Fibroblast of lung (primary cell): ENCODE measurements at regions not wholly inside any gene's neighbourhood (a gene's known extent, or its start where the extent isn't known, plus 50 kb on each side); places are given as distances from the start of the nearest gene placed in this dataset.
"Not testable (repeated sequence)": the region's sequence is repeated elsewhere in the genome, so short reads cannot be mapped to it uniquely, and the experiment has no call there.

Experiments
- DNase-seq, 2 donors: peaks; one replicate each; pipeline versions ENCODE4 v3.0.0 to v3.0.0-alpha.2; 2010; ENCODE audit warnings: low read depth in 2 of 2
- H2AFZ ChIP-seq: 2 replicates; pipeline ENCODE4 v1.5.1; 2012; ENCODE audit warnings: low read length, control low read depth, inconsistent platforms
- H3K27ac ChIP-seq: 2 replicates; pipeline ENCODE4 v1.5.1; 2011; ENCODE audit warnings: low read length, control low read depth; ENCODE audit not compliant: insufficient read depth
- H3K27me3 ChIP-seq: 2 replicates; pipeline ENCODE4 v1.5.1; 2011; ENCODE audit warnings: mild to moderate bottlenecking, low read length; ENCODE audit not compliant: control insufficient read depth, insufficient read depth
- H3K36me3 ChIP-seq: 2 replicates; pipeline ENCODE4 v1.5.1; 2011; ENCODE audit warnings: low read length; ENCODE audit not compliant: control insufficient read depth, insufficient read depth
- H3K4me1 ChIP-seq: 2 replicates; pipeline ENCODE4 v1.5.1; 2011; ENCODE audit warnings: low read length; ENCODE audit not compliant: control insufficient read depth, insufficient read depth; ENCODE audit errors: extremely low read depth
- H3K4me2 ChIP-seq: 2 replicates; pipeline ENCODE4 v1.5.1; 2011; ENCODE audit warnings: low read length, control low read depth; ENCODE audit not compliant: insufficient read depth; ENCODE audit errors: extremely low read depth
- H3K4me3 ChIP-seq, 4 experiments: fragments of 200-600 bp in 1 of 4; sonication (generic) in 1 of 4; replicated peaks in 1 of 4; 2 replicates each; pipeline ENCODE4 v1.5.1; 2011 to 2016; ENCODE audit warnings: low read length in 4 of 4, low read depth in 3 of 4, mild to moderate bottlenecking in 3 of 4, control low read depth in 2 of 4, inconsistent platforms in 1 of 4, mixed read lengths in 1 of 4; ENCODE audit not compliant: insufficient read depth in 1 of 4; ENCODE audit errors: control extremely low read depth in 1 of 4
- H3K79me2 ChIP-seq: 2 replicates; pipeline ENCODE4 v1.5.1; 2012; ENCODE audit warnings: mild to moderate bottlenecking, low read length, inconsistent platforms; ENCODE audit not compliant: control insufficient read depth, insufficient read depth
- H3K9ac ChIP-seq: 2 replicates; pipeline ENCODE4 v1.5.1; 2011; ENCODE audit warnings: mild to moderate bottlenecking, low read length, control low read depth; ENCODE audit not compliant: insufficient read depth
- H3K9me3 ChIP-seq: 2 replicates; pipeline ENCODE4 v1.5.1; 2012; ENCODE audit warnings: low read depth, low read length; ENCODE audit not compliant: control insufficient read depth, insufficient read depth
- H4K20me1 ChIP-seq: 2 replicates; pipeline ENCODE4 v1.5.1; 2011; ENCODE audit warnings: low read length; ENCODE audit not compliant: control insufficient read depth, insufficient read depth; ENCODE audit errors: extremely low read depth
- CTCF ChIP-seq, 2 donors: IDR thresholded peaks in 1 of 2; conservative IDR thresholded peaks in 1 of 2; 1 replicate in 1 of 2; 2 replicates in 1 of 2; pipeline ENCODE4 v1.5.1; 2011 to 2012; ENCODE audit warnings: low read length in 2 of 2, control low read depth in 1 of 2, inconsistent platforms in 1 of 2, low read depth in 1 of 2, mild to moderate bottlenecking in 1 of 2
- EZH2 ChIP-seq: IDR thresholded peaks from 2 replicates; pipeline ENCODE4 v1.5.1; 2012; ENCODE audit warnings: low read length, control low read depth, mild to moderate bottlenecking; ENCODE audit errors: missing control alignments

- not testable (repeated sequence) for H3K9me3 ChIP-seq, H3K27ac ChIP-seq, H3K79me2 ChIP-seq, H3K4me2 ChIP-seq, H3K4me1 ChIP-seq, H2AFZ ChIP-seq, H4K20me1 ChIP-seq, H3K36me3 ChIP-seq, DNase-seq, H3K9ac ChIP-seq, H3K27me3 ChIP-seq, H3K4me3 ChIP-seq
Observed at GRCh38 chr20:47899313-47899712, 114.0 kb upstream of the SULF2 start.

DNA sequence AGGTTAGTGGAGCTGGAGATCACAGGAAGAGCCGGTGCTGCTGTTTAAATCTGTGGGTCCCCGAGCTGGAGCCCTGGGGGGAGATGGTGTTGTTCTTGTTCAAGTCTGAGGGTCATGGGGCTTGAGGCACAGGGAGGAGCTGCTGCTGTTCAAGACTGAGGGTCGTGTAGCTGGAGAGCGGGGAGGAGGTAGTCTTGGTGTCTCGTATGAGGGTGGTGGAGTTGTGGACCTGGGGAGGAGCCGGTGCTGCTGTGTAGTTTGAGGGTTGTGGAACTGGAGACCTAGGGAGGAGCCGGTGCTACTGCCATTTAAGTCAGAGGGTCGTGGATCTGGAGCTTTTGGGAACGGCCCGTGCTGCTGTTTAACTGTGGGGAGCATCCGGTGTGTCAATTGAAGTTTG is 112.2 kb upstream of the SULF2 start:
- H2AFZ ChIP-seq, result no peak overlapping the region
- H3K4me2 ChIP-seq, result no peak overlapping the region
- no peaks in the 10 kb centered on the region for H3K79me2 ChIP-seq
- TF ChIP-seq EZH2, result no peak
- no peak for TF ChIP-seq CTCF (conservative IDR thresholded peaks at IDR 0.05 in 1 of 2, IDR thresholded peaks at IDR 0.05 in 1 of 2; ENCODE audit: low read depth in 1 of 2, low read length in 2 of 2)
- no peak for DNase-seq
- H3K9ac ChIP-seq, result no peak overlapping the region
- H3K9me3 ChIP-seq, result no peaks in the 10 kb centered on the region
- H3K27ac ChIP-seq, result no peak overlapping the region
- H4K20me1 ChIP-seq, result no peaks in the 10 kb centered on the region
- no peaks in the 10 kb centered on the region for H3K36me3 ChIP-seq
- H3K4me3 ChIP-seq, result no peak overlapping the region
- no peaks in the 10 kb centered on the region for H3K4me1 ChIP-seq
- H3K27me3 ChIP-seq, result no peaks in the 10 kb centered on the region

- H3K27ac ChIP-seq, H3K9ac ChIP-seq, H3K79me2 ChIP-seq, DNase-seq, H3K36me3 ChIP-seq, H3K27me3 ChIP-seq, H3K9me3 ChIP-seq, H3K4me1 ChIP-seq, H3K4me2 ChIP-seq, H3K4me3 ChIP-seq, H4K20me1 ChIP-seq, H2AFZ ChIP-seq: not testable (repeated sequence)
Observed at GRCh38 chr20:47892681-47893080, 107.4 kb upstream of the SULF2 start.

- H3K9me3 ChIP-seq, H3K27ac ChIP-seq, H3K4me1 ChIP-seq, H3K79me2 ChIP-seq, H3K27me3 ChIP-seq, H3K9ac ChIP-seq, H3K4me2 ChIP-seq, H2AFZ ChIP-seq, H4K20me1 ChIP-seq, DNase-seq, H3K4me3 ChIP-seq, H3K36me3 ChIP-seq: not testable (repeated sequence)
Observed at GRCh38 chr20:47890708-47891107, 105.4 kb upstream of the SULF2 start.

GRCh38 chr20:47889751-47890150 is 104.5 kb upstream of the SULF2 start:
- H4K20me1 ChIP-seq, H3K36me3 ChIP-seq: not testable (repeated sequence)

More at GRCh38 chr20:47889751-47890150, 104.5 kb upstream of the SULF2 start:
- H3K4me3 ChIP-seq, H3K4me2 ChIP-seq, H2AFZ ChIP-seq, H3K27ac ChIP-seq, H3K79me2 ChIP-seq, DNase-seq, H3K9me3 ChIP-seq, H3K9ac ChIP-seq, H3K4me1 ChIP-seq, H3K27me3 ChIP-seq: not testable (repeated sequence)
